CD4-positive, alpha-beta T cell (primary cell): ENCODE measurements at regions not wholly inside any gene's neighbourhood (a gene's known extent, or its start where the extent isn't known, plus 50 kb on each side); places are given as distances from the start of the nearest gene placed in this dataset.

Experiments
- ATAC-seq: fragments of 200-7000 bp; cut with Tn5 transposase; one replicate; pipeline ENCODE4 v1.10.0; 2022; ENCODE audit warnings: mild to moderate bottlenecking; ENCODE audit not compliant: poor library complexity
- CTCF ChIA-PET: fragments of 350-600 bp; sonication (Branson Sonifier 250); formaldehyde crosslinking; loops from one replicate; lab custom pipeline; 2021; ENCODE audit warnings: antibody characterized with exemption, inconsistent platforms; lab: Charles Lee
- POLR2A ChIA-PET: fragments of 350-600 bp; sonication (Branson Sonifier 250); formaldehyde crosslinking; loops from one replicate; lab custom pipeline; 2021; ENCODE audit warnings: antibody characterized with exemption, inconsistent platforms; lab: Charles Lee
- DNase-seq, 14 experiments: peaks; one replicate each; pipeline ENCODE4 v3.0.0-alpha.2; 2013 to 2020; ENCODE audit warnings: mixed read lengths in 2 of 14
- H3K27ac ChIP-seq, 2 donors: one replicate each; pipeline versions ENCODE4 v1.5.1 to v1.7.0; 2013; ENCODE audit warnings: low read length in 2 of 2, low read depth in 1 of 2, mild to moderate bottlenecking in 1 of 2
- H3K27me3 ChIP-seq, 2 experiments: 1 replicate in 1 of 2; 2 replicates in 1 of 2; pipeline versions ENCODE4 v1.6.1 to v1.7.0; 2013; ENCODE audit warnings: low read length in 2 of 2, control low read depth in 1 of 2, mild to moderate bottlenecking in 1 of 2, moderate library complexity in 1 of 2; ENCODE audit not compliant: insufficient read depth in 2 of 2, control insufficient read depth in 1 of 2
- H3K36me3 ChIP-seq: one replicate; pipeline ENCODE4 v1.6.1; 2013; ENCODE audit warnings: low read length, control low read depth; ENCODE audit not compliant: insufficient read depth
- H3K4me1 ChIP-seq: one replicate; pipeline ENCODE4 v1.6.1; 2013; ENCODE audit warnings: low read length, control low read depth; ENCODE audit not compliant: insufficient read depth
- H3K4me3 ChIP-seq: one replicate; pipeline ENCODE4 v1.5.1; 2013; ENCODE audit warnings: mild to moderate bottlenecking, low read length, moderate library complexity
- H3K9me3 ChIP-seq, 2 experiments: 1 replicate in 1 of 2; 2 replicates in 1 of 2; pipeline versions ENCODE4 v1.6.1 to v1.7.0; 2013; ENCODE audit warnings: low read length in 2 of 2, mild to moderate bottlenecking in 2 of 2, control low read depth in 1 of 2, moderate library complexity in 1 of 2; ENCODE audit not compliant: control insufficient read depth in 1 of 2, insufficient read depth in 1 of 2
- H3K27ac Mint-ChIP-seq: one replicate; pipeline ENCODE4 v1.8.0; 2020; ENCODE audit warnings: mixed read lengths
- H3K27me3 Mint-ChIP-seq: one replicate; pipeline ENCODE4 v1.8.0; 2021; ENCODE audit warnings: mixed read lengths
- H3K36me3 Mint-ChIP-seq: one replicate; pipeline ENCODE4 v1.8.0; 2021; ENCODE audit warnings: low read depth, mixed read lengths
- H3K4me1 Mint-ChIP-seq: one replicate; pipeline ENCODE4 v1.8.0; 2021; ENCODE audit warnings: low read depth, mixed read lengths
- H3K4me3 Mint-ChIP-seq: one replicate; pipeline ENCODE4 v1.8.0; 2020; ENCODE audit warnings: mild to moderate bottlenecking, mixed read lengths
- H3K9me3 Mint-ChIP-seq: one replicate; pipeline ENCODE4 v1.8.0; 2020; ENCODE audit warnings: mixed read lengths
- intact Hi-C, 2 experiments: fragments of 100-400 bp; cut with DNase I in 1 of 2; cut with micrococcal nuclease in 1 of 2; formaldehyde crosslinking; loops; one replicate each; pipeline versions ENCODE4 v1.15.1 to v1.9.0; 2023 to 2025; cut with DNase I, micrococcal nuclease
- TF ChIP-seq, protein P1 (sequence below): fragments of 200-600 bp; IDR thresholded peaks from one replicate; pipeline ENCODE4 v1.8.0; 2022; ENCODE audit warnings: antibody characterized with exemption, mild to moderate bottlenecking

DNA sequence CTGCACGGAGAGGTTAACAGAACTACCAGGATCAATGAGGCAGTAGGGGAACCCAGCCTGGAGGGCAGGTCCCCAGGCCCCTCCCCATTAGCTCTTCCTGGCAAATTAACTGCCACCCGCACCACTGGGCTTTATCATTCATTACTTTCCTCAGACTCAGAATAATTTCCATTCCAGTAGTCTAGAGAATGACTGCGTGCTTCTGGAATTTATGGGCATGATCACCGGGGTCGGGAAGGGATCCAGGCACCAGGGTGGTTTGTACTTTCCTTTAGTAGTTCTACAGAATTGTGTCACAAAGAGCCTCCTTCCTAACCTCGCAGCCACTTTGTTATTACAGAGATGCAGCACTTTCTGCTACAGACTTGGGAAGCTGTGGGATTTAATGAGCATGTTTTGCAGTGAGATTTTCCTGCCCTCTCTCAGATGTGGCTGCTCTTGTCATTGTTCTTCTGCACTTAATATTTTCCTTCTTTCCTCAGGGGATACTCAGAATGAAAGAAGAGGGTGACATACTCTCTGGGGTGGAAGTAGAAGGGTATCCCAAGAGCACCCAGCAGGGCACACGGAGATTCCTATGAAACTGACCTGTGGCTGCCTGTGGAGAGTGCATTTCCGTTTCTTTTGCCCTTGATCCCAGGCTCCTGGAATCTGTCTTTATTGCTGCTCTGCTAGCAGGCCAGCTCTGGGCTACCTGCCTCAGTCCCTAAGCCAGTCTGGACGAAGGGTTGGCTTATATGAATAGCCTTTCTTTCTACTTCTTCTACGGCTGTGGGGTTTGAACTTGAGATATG, 285.0 kb upstream of the SLC10A2 start:
- Mint-ChIP-seq H3K4me1 (no peaks in the 10 kb centered on the region), H3K27me3 (no peaks in the 10 kb centered on the region), H3K27ac (no peak overlapping the region), H3K9me3 (peaks cover 6% of the 10 kb centered on the region), H3K4me3 (no peak overlapping the region), H3K36me3 (no peaks in the 10 kb centered on the region)
- H3K27me3 ChIP-seq, result no peaks in the 10 kb centered on the region
- no peak for DNase-seq
- H3K4me1 ChIP-seq, result no peaks in the 10 kb centered on the region
- POLR2A ChIA-PET, result no interaction called here
- intact Hi-C loops, result no loop called here
- no peak overlapping the region for H3K27ac ChIP-seq
- peaks cover 0 to 8% of the 10 kb centered on the region in 2 experiments for H3K9me3 ChIP-seq
- no peaks in the 10 kb centered on the region for H3K36me3 ChIP-seq
- ATAC-seq, result no peak
- CTCF ChIA-PET, result no interaction called here
- H3K4me3 ChIP-seq, result no peak overlapping the region
- TF ChIP-seq, protein P1, sequence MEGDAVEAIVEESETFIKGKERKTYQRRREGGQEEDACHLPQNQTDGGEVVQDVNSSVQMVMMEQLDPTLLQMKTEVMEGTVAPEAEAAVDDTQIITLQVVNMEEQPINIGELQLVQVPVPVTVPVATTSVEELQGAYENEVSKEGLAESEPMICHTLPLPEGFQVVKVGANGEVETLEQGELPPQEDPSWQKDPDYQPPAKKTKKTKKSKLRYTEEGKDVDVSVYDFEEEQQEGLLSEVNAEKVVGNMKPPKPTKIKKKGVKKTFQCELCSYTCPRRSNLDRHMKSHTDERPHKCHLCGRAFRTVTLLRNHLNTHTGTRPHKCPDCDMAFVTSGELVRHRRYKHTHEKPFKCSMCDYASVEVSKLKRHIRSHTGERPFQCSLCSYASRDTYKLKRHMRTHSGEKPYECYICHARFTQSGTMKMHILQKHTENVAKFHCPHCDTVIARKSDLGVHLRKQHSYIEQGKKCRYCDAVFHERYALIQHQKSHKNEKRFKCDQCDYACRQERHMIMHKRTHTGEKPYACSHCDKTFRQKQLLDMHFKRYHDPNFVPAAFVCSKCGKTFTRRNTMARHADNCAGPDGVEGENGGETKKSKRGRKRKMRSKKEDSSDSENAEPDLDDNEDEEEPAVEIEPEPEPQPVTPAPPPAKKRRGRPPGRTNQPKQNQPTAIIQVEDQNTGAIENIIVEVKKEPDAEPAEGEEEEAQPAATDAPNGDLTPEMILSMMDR, result no peak

DNA sequence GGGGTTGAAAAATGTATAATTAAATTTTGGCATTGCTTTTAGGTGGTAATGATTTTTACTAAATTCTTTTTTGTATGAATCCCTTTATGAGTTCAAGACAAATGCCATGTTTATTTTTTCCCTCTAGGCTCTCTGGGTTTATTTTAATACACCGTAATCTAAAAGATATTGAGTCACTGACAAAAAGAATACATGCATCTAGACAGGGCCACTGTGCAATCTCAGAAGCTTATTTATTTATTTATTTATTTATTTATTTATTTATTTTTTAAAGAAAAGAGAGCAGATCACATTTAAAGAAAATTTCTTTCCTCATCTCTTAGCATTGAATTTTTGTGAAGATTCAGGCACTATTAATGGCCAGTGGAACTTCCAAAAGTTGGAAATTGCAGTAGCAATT, 283.9 kb upstream of the SLC10A2 start:
- no peak overlapping the region for H3K4me3 Mint-ChIP-seq
- Histone ChIP-seq H3K27me3 (no peaks in the 10 kb centered on the region), H3K27ac (no peak overlapping the region), H3K9me3 (peaks cover 0 to 8% of the 10 kb centered on the region in 2 experiments), H3K36me3 (no peaks in the 10 kb centered on the region), H3K4me1 (no peaks in the 10 kb centered on the region), H3K4me3 (no peak overlapping the region)
- ATAC-seq (no peak), DNase-seq (no peak)
- H3K27me3 Mint-ChIP-seq, result no peaks in the 10 kb centered on the region
- no peak overlapping the region for H3K27ac Mint-ChIP-seq
- CTCF ChIA-PET, result no interaction called here
- no peaks in the 10 kb centered on the region for H3K4me1 Mint-ChIP-seq
- intact Hi-C loops, result no loop called here
- POLR2A ChIA-PET, result no interaction called here
- H3K36me3 Mint-ChIP-seq, result no peaks in the 10 kb centered on the region
- H3K9me3 Mint-ChIP-seq, result peaks cover 8% of the 10 kb centered on the region
- TF ChIP-seq, protein P1, result no peak

DNA sequence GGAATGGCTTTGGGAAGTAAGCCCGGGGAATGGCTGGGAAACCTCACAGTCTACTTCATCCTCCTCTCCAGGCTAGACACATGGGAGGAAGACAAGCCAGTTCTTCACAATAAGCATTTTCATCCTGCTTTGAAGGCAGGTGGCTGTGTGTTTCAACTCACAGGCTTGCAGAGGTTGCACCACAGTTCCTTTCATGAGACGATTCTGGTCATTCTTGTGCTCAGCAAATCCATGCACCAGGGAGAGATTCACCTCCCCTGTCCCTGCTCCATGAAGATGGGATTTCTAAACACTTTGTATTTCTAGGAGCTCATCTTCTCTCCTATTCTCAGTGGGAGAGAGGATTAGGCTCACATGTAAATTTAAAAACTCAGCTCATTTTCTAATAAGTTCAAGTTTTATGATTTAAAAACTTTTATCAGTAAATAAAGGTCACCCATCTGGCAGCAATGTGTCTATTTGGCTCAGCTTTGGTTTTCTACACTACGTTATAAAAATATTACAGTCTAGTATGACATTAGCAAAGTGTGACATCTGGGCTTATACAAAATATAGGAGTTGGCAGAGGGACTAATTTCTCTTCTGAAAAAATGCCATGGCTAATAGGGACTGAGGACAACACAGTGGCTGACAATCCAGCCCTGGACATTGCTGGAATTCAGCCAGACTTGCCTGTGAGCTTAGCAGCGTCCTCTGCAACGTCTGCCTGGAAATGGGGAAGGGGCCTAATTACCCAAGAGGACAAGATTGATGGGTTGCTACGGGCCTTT, 283.2 kb upstream of the SLC10A2 start:
- no peaks in the 10 kb centered on the region for H3K27me3 Mint-ChIP-seq
- Histone ChIP-seq H3K27me3 (no peaks in the 10 kb centered on the region), H3K9me3 (peaks cover 0 to 4% of the 10 kb centered on the region in 2 experiments), H3K36me3 (no peaks in the 10 kb centered on the region), H3K27ac (no peak overlapping the region), H3K4me1 (no peaks in the 10 kb centered on the region), H3K4me3 (no peak overlapping the region)
- ChIA-PET POLR2A (no interaction called here), CTCF (no interaction called here)
- H3K4me1 Mint-ChIP-seq, result no peaks in the 10 kb centered on the region
- intact Hi-C loops, result no loop called here
- peaks cover 8% of the 10 kb centered on the region for H3K9me3 Mint-ChIP-seq
- ATAC-seq (no peak), DNase-seq (no peak)
- TF ChIP-seq, protein P1, result no peak
- H3K27ac Mint-ChIP-seq, result no peak overlapping the region
- H3K4me3 Mint-ChIP-seq, result no peak overlapping the region
- H3K36me3 Mint-ChIP-seq, result no peaks in the 10 kb centered on the region
